GM12892 (cell line): ENCODE measurements at regions not wholly inside any gene's neighbourhood (a gene's known extent, or its start where the extent isn't known, plus 50 kb on each side); places are given as distances from the start of the nearest gene placed in this dataset.

Source experiments
- POLR2A ChIP-seq: IDR thresholded peaks from 2 replicates; pipeline ENCODE4 v1.6.1; 2011; ENCODE audit warnings: low read depth, low read length, control low read depth
- POLR2AphosphoS5 ChIP-seq: IDR thresholded peaks from 2 replicates; pipeline ENCODE4 v1.6.1; 2011; ENCODE audit warnings: low read depth, low read length, control low read depth
- TAF1 ChIP-seq: IDR thresholded peaks from 2 replicates; pipeline ENCODE4 v1.6.1; 2011; ENCODE audit warnings: low read depth, mild to moderate bottlenecking, control low read depth, low read length, borderline replicate concordance

DNA sequence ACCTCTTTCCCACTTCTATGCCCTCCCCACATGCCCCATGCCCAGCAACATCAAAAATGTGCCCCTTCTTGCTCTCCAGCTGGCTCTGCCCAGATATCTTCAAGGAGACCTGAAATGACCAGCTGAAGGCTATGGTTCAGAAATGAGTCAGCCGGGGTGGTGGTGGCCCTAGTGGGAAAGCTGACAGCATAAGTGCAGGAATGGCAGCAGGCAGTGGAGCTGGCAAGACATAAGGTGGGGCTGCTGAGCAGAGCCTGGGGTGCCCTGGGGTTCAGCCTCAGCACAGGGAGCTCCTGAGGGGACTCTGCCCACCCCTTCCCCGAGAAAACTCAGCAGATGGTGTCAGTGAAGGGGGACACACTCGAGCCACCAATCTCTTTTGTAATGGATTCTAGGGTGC, 593.4 kb downstream of the BUD13 start:
- TF ChIP-seq POLR2A, result no peak
- TF ChIP-seq POLR2AphosphoS5, result no peak
- TF ChIP-seq TAF1, result no peak
